ENCODE measurements at regions not wholly inside any gene's neighbourhood (a gene's known extent, or its start where the extent isn't known, plus 50 kb on each side); places are given as distances from the start of the nearest gene placed in this dataset.

- no peak for DNase-seq (ENCODE audit: low spot score)
- Histone ChIP-seq H3K36me3 (ENCODE audit: control insufficient read depth in 4 of 4, insufficient read depth in 3 of 4, low read depth in 1 of 4, low read length in 3 of 4) (no peaks in the 10 kb centered on the region), H3K27ac (ENCODE audit: low read depth in 1 of 2, low read length in 2 of 2) (peak overlapping the region; percentile 77 to 80), H3K9me3 (ENCODE audit: control insufficient read depth in 4 of 4, low read length in 3 of 4) (no peaks in the 10 kb centered on the region), H3K27me3 (ENCODE audit: control insufficient read depth in 4 of 4, insufficient read depth in 4 of 4, low read length in 3 of 4) (no peaks in the 10 kb centered on the region), H3K4me1 (ENCODE audit: control insufficient read depth in 4 of 4, insufficient read depth in 4 of 4, low read length in 3 of 4) (peaks cover 23 to 63% (median 40%) of the 10 kb centered on the region in 4 donors), H3K9ac (ENCODE audit: low read depth in 1 of 2, low read length in 2 of 2) (peak overlapping the region in 1 of 2 donors; percentile 40), H3K4me3 (ENCODE audit: low read depth in 1 of 3, low read length in 3 of 3) (no peak overlapping the region)
- WGBS, result 93% methylated on average over 9 of the region's 9 CpGs
- TF ChIP-seq FOXA2 (IDR thresholded peaks at IDR 0.05) (no peak), RXRA (IDR thresholded peaks at IDR 0.05) (no peak), FOXA1 (IDR thresholded peaks at IDR 0.05) (no peak), TAF1 (conservative IDR thresholded peaks at IDR 0.05) (no peak), NR2F2 (IDR thresholded peaks at IDR 0.05) (no peak), GABPA (IDR thresholded peaks at IDR 0.05 in 1 of 2, conservative IDR thresholded peaks at IDR 0.05 in 1 of 2) (no peak), HNF4G (IDR thresholded peaks at IDR 0.05) (no peak), EGR1 (IDR thresholded peaks at IDR 0.05; ENCODE audit: low read depth in 2 of 2) (no peak), HNF4A (conservative IDR thresholded peaks at IDR 0.05) (no peak)
These were observed 123.0 kb upstream of the CPEB4 start for GRCh38 chr5:173765029-173765644.

- WGBS, result 81% methylated on average over 6 of the region's 6 CpGs
- peak overlapping the region; percentile 71 to 78 for H3K27ac ChIP-seq (ENCODE audit: low read depth in 1 of 2, low read length in 2 of 2)
- no peaks in the 10 kb centered on the region for H3K9me3 ChIP-seq (ENCODE audit: control insufficient read depth in 4 of 4, low read length in 3 of 4)
- no peaks in the 10 kb centered on the region for H3K27me3 ChIP-seq (ENCODE audit: control insufficient read depth in 4 of 4, insufficient read depth in 4 of 4, low read length in 3 of 4)
- H3K9ac ChIP-seq (ENCODE audit: low read depth in 1 of 2, low read length in 2 of 2), result peak overlapping the region in 1 of 2 donors; percentile 47
- no peaks in the 10 kb centered on the region for H3K36me3 ChIP-seq (ENCODE audit: control insufficient read depth in 4 of 4, insufficient read depth in 3 of 4, low read depth in 1 of 4, low read length in 3 of 4)
- peaks cover 23 to 63% (median 40%) of the 10 kb centered on the region in 4 donors for H3K4me1 ChIP-seq (ENCODE audit: control insufficient read depth in 4 of 4, insufficient read depth in 4 of 4, low read length in 3 of 4)
- TF ChIP-seq YY1 (IDR thresholded peaks at IDR 0.05) (no peak), GABPA (IDR thresholded peaks at IDR 0.05 in 1 of 2, conservative IDR thresholded peaks at IDR 0.05 in 1 of 2) (no peak), ZBTB33 (IDR thresholded peaks at IDR 0.05) (no peak)
- no peak overlapping the region for H3K4me3 ChIP-seq (ENCODE audit: low read depth in 1 of 3, low read length in 3 of 3)
- no peak for DNase-seq (ENCODE audit: low spot score)
These were observed 122.5 kb upstream of the CPEB4 start for GRCh38 chr5:173765661-173766060.

- no peak for DNase-seq (ENCODE audit: low spot score)
- peak; percentile 13 to 88 for TF ChIP-seq EGR1 (IDR thresholded peaks at IDR 0.05; ENCODE audit: low read depth in 2 of 2)
- peak; percentile 98 for TF ChIP-seq SP1 (IDR thresholded peaks at IDR 0.05)
- TF ChIP-seq FOXA1 (IDR thresholded peaks at IDR 0.05), result peak; percentile 54
- TF ChIP-seq ATF3 (IDR thresholded peaks at IDR 0.05), result peak; percentile 30
- peak; percentile 80 for TF ChIP-seq ZBTB33 (IDR thresholded peaks at IDR 0.05)
- TF ChIP-seq RAD21 (IDR thresholded peaks at IDR 0.05), result peak; percentile 58 to 72
- TF ChIP-seq GABPA (IDR thresholded peaks at IDR 0.05 in 1 of 2, conservative IDR thresholded peaks at IDR 0.05 in 1 of 2), result peak in 1 of 2 donors; percentile 42
- no peak for TF ChIP-seq CTCF (IDR thresholded peaks at IDR 0.05; ENCODE audit: low read depth, low read length, missing input control)
- peak; percentile 85 to 90 for TF ChIP-seq HNF4A (conservative IDR thresholded peaks at IDR 0.05)
- TF ChIP-seq NR2F2 (IDR thresholded peaks at IDR 0.05), result peak; percentile 53
- peak; percentile 54 for TF ChIP-seq YY1 (IDR thresholded peaks at IDR 0.05)
- TF ChIP-seq TAF1 (conservative IDR thresholded peaks at IDR 0.05), result no peak
- TF ChIP-seq RXRA (IDR thresholded peaks at IDR 0.05), result peak; percentile 99 to 100
- TF ChIP-seq HNF4G (IDR thresholded peaks at IDR 0.05), result peak; percentile 53
- peak; percentile 60 for TF ChIP-seq FOXA2 (IDR thresholded peaks at IDR 0.05)
These were observed 120.4 kb upstream of the CPEB4 start for GRCh38 chr5:173767574-173768266.

More at GRCh38 chr5:173767574-173768266, 120.4 kb upstream of the CPEB4 start:
- Histone ChIP-seq H3K4me3 (ENCODE audit: low read depth in 1 of 3, low read length in 3 of 3) (no peak overlapping the region), H3K9me3 (ENCODE audit: control insufficient read depth in 4 of 4, low read length in 3 of 4) (no peaks in the 10 kb centered on the region), H3K27ac (ENCODE audit: low read depth in 1 of 2, low read length in 2 of 2) (peak overlapping the region; percentile 71 to 78), H3K9ac (ENCODE audit: low read depth in 1 of 2, low read length in 2 of 2) (peak overlapping the region in 1 of 2 donors; percentile 51), H3K27me3 (ENCODE audit: control insufficient read depth in 4 of 4, insufficient read depth in 4 of 4, low read length in 3 of 4) (no peaks in the 10 kb centered on the region), H3K36me3 (ENCODE audit: control insufficient read depth in 4 of 4, insufficient read depth in 3 of 4, low read depth in 1 of 4, low read length in 3 of 4) (no peaks in the 10 kb centered on the region), H3K4me1 (ENCODE audit: control insufficient read depth in 4 of 4, insufficient read depth in 4 of 4, low read length in 3 of 4) (peaks cover 28 to 71% (median 45%) of the 10 kb centered on the region in 4 donors)
- 39% methylated on average over 12 of the region's 12 CpGs for WGBS

Data from liver (tissue), 8 donors.